ENCODE measurements at regions not wholly inside any gene's neighbourhood (a gene's known extent, or its start where the extent isn't known, plus 50 kb on each side); places are given as distances from the start of the nearest gene placed in this dataset.

DNA sequence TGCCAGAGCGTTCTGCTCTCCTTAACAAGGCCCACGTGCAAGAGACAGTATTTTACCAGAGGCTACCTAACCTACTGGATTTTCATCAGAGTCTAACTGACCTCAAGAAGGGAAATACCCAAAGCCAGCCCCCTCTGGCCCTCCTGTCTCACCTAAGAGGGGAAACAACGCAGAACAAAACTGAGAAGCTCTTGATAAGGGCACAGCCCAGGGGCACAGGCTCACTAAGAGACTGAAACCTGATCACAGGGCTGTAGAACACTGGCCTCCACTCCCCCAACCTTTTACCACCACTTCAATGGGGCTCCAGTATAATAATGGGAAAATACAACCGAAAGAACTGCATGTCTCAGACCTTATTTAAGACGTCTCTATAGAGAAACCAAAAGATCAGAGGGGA is 449.5 kb upstream of the CAMK1G start:
- 76 to 78% methylated on average over 5 of the region's 5 CpGs for WGBS, 2 donors
- H3K4me1 ChIP-seq = no peaks in the 10 kb centered on the region
- no peak overlapping the region for H3K27ac ChIP-seq
- no peaks in the 10 kb centered on the region for H3K9me3 ChIP-seq
- intact Hi-C loops (cut with DNase I) = no loop called here
- DNase-seq = no peak
- no peak overlapping the region for H3K4me3 ChIP-seq
- no peaks in the 10 kb centered on the region for H3K36me3 ChIP-seq
- no peaks in the 10 kb centered on the region for H3K27me3 ChIP-seq
- TF ChIP-seq POLR2A (IDR thresholded peaks at IDR 0.05) (no peak), EP300 (IDR thresholded peaks at IDR 0.05) (no peak), POLR2AphosphoS5 (IDR thresholded peaks at IDR 0.05) (no peak)
- TF ChIP-seq, protein P1, sequence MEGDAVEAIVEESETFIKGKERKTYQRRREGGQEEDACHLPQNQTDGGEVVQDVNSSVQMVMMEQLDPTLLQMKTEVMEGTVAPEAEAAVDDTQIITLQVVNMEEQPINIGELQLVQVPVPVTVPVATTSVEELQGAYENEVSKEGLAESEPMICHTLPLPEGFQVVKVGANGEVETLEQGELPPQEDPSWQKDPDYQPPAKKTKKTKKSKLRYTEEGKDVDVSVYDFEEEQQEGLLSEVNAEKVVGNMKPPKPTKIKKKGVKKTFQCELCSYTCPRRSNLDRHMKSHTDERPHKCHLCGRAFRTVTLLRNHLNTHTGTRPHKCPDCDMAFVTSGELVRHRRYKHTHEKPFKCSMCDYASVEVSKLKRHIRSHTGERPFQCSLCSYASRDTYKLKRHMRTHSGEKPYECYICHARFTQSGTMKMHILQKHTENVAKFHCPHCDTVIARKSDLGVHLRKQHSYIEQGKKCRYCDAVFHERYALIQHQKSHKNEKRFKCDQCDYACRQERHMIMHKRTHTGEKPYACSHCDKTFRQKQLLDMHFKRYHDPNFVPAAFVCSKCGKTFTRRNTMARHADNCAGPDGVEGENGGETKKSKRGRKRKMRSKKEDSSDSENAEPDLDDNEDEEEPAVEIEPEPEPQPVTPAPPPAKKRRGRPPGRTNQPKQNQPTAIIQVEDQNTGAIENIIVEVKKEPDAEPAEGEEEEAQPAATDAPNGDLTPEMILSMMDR (IDR thresholded peaks at IDR 0.05) = no peak

- Histone ChIP-seq H3K27ac (no peak overlapping the region), H3K27me3 (no peaks in the 10 kb centered on the region), H3K4me3 (no peak overlapping the region), H3K9me3 (no peaks in the 10 kb centered on the region), H3K36me3 (no peaks in the 10 kb centered on the region), H3K4me1 (no peaks in the 10 kb centered on the region)
- TF ChIP-seq, protein P1 (IDR thresholded peaks at IDR 0.05) = no peak
- TF ChIP-seq POLR2AphosphoS5 (IDR thresholded peaks at IDR 0.05) (no peak), EP300 (IDR thresholded peaks at IDR 0.05) (no peak), POLR2A (IDR thresholded peaks at IDR 0.05) (no peak)
- intact Hi-C loops (cut with DNase I) = no loop called here
- DNase-seq = no peak
- 88 to 93% methylated on average over 1 of the region's 1 CpG for WGBS, 2 donors
These were observed 439.6 kb upstream of the CAMK1G start for GRCh38 chr1:209143916-209144315.

GRCh38 chr1:209150114-209150513 is 433.4 kb upstream of the CAMK1G start:
- TF ChIP-seq, protein P1 (IDR thresholded peaks at IDR 0.05) = no peak
- TF ChIP-seq EP300 (IDR thresholded peaks at IDR 0.05) (no peak), POLR2AphosphoS5 (IDR thresholded peaks at IDR 0.05) (no peak), POLR2A (IDR thresholded peaks at IDR 0.05) (no peak)
- WGBS, 2 donors = 13 to 25% methylated on average over 3 of the region's 3 CpGs
- intact Hi-C loops (cut with DNase I) = no loop called here
- Histone ChIP-seq H3K27me3 (no peaks in the 10 kb centered on the region), H3K36me3 (no peaks in the 10 kb centered on the region), H3K27ac (no peak overlapping the region), H3K4me1 (no peaks in the 10 kb centered on the region), H3K9me3 (no peaks in the 10 kb centered on the region), H3K4me3 (no peak overlapping the region)
- no peak for DNase-seq

- Histone ChIP-seq H3K27ac (no peak overlapping the region), H3K27me3 (no peaks in the 10 kb centered on the region), H3K4me3 (no peak overlapping the region), H3K36me3 (no peaks in the 10 kb centered on the region), H3K4me1 (no peaks in the 10 kb centered on the region), H3K9me3 (no peaks in the 10 kb centered on the region)
- DNase-seq = no peak
- intact Hi-C loops (cut with DNase I) = no loop called here
- TF ChIP-seq EP300 (IDR thresholded peaks at IDR 0.05) = no peak
- TF ChIP-seq, protein P1 (IDR thresholded peaks at IDR 0.05) = no peak
- TF ChIP-seq POLR2A (IDR thresholded peaks at IDR 0.05) = no peak
- TF ChIP-seq POLR2AphosphoS5 (IDR thresholded peaks at IDR 0.05) = no peak
- WGBS, 2 donors = 85 to 89% methylated on average over 1 of the region's 1 CpG
These were observed 430.1 kb upstream of the CAMK1G start for GRCh38 chr1:209153411-209153810.

GRCh38 chr1:209154912-209155311 is 428.6 kb upstream of the CAMK1G start:
- Histone ChIP-seq H3K36me3 (no peaks in the 10 kb centered on the region), H3K4me3 (no peak overlapping the region), H3K27ac (no peak overlapping the region), H3K27me3 (no peaks in the 10 kb centered on the region), H3K9me3 (no peaks in the 10 kb centered on the region), H3K4me1 (no peaks in the 10 kb centered on the region)
- DNase-seq = no peak
- 40 to 77% methylated on average over 1 of the region's 1 CpG for WGBS, 2 donors
- intact Hi-C loops (cut with DNase I) = no loop called here
- TF ChIP-seq, protein P1 (IDR thresholded peaks at IDR 0.05) = no peak
- no peak for TF ChIP-seq POLR2AphosphoS5 (IDR thresholded peaks at IDR 0.05)
- TF ChIP-seq EP300 (IDR thresholded peaks at IDR 0.05) = no peak
- TF ChIP-seq POLR2A (IDR thresholded peaks at IDR 0.05) = no peak

All from sigmoid colon (tissue), 6 donors.